Epithelial cell of proximal tubule (primary cell): ENCODE measurements at regions not wholly inside any gene's neighbourhood (a gene's known extent, or its start where the extent isn't known, plus 50 kb on each side); places are given as distances from the start of the nearest gene placed in this dataset.

Experiments
- DNase-seq: peaks from one replicate; pipeline ENCODE4 v3.0.0-alpha.2; 2011; ENCODE audit warnings: low read depth
- H3K4me3 ChIP-seq: 2 replicates; pipeline ENCODE4 v1.5.1; 2011; ENCODE audit warnings: low read depth, mild to moderate bottlenecking, low read length
- CTCF ChIP-seq: conservative IDR thresholded peaks from 2 replicates; pipeline ENCODE4 v1.5.1; 2012; ENCODE audit warnings: low read depth, mild to moderate bottlenecking, low read length

GRCh38 chr2:19731037-19731436, 170.7 kb downstream of the TTC32 start:
- TF ChIP-seq CTCF, result no peak
- no peak for DNase-seq
- H3K4me3 ChIP-seq, result no peak overlapping the region

- TF ChIP-seq CTCF, result no peak
- no peak for DNase-seq
- no peak overlapping the region for H3K4me3 ChIP-seq
These were observed 173.7 kb downstream of the TTC32 start for GRCh38 chr2:19728125-19728524.

GRCh38 chr2:19725392-19725791, 176.4 kb downstream of the TTC32 start:
- TF ChIP-seq CTCF, result no peak
- DNase-seq, result no peak
- no peak overlapping the region for H3K4me3 ChIP-seq

- no peak for TF ChIP-seq CTCF
These were observed 178.8 kb downstream of the TTC32 start for GRCh38 chr2:19723021-19723420.

GRCh38 chr2:19722531-19722971, 179.2 kb downstream of the TTC32 start:
- H3K4me3 ChIP-seq, result no peak overlapping the region
- no peak for TF ChIP-seq CTCF
- no peak for DNase-seq

More at GRCh38 chr2:19723021-19723420, 178.8 kb downstream of the TTC32 start:
- H3K4me3 ChIP-seq, result no peak overlapping the region
- DNase-seq, result no peak

GRCh38 chr2:19720306-19720705, 181.5 kb downstream of the TTC32 start:
- DNase-seq, result no peak
- no peak for TF ChIP-seq CTCF
- no peak overlapping the region for H3K4me3 ChIP-seq

GRCh38 chr2:19719540-19719939, 182.2 kb downstream of the TTC32 start:
- TF ChIP-seq CTCF, result no peak
- H3K4me3 ChIP-seq, result no peak overlapping the region
- no peak for DNase-seq
